ENCODE measurements at regions not wholly inside any gene's neighbourhood (a gene's known extent, or its start where the extent isn't known, plus 50 kb on each side); places are given as distances from the start of the nearest gene placed in this dataset.
"Not testable (repeated sequence)": the region's sequence is repeated elsewhere in the genome, so short reads cannot be mapped to it uniquely, and the experiment has no call there.

DNA sequence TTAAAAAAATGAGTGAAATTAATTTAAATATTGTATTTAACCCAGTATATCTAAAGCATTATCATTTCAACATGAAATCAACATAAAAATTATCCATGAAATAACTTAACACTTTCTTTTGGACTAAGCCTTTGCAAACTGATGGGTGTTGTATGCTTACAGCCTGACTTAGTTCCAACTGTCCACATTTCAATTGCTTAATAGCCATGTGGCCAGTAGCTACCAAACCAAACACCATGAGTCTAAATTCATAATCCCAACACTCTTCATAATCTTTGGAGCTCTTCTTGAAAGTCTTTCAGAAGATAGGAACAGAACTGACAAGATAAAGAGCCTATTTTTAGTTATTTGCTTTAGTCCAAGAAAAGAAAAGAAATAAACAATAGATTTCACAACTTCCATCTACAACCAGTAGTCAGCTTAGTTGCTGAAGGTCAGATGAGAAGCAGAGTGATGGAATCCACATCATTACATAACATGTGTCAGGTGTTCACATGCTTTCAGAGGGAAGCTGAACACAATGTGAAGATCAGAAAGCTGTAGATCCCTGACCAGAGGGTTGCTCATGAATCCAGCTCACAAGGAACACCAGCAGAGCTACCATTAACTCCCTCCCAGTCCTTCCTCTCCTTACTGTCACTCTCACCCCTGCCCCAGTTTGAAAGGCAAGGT is 144.0 kb upstream of the ZNF648 start:
- TF ChIP-seq, protein P1, sequence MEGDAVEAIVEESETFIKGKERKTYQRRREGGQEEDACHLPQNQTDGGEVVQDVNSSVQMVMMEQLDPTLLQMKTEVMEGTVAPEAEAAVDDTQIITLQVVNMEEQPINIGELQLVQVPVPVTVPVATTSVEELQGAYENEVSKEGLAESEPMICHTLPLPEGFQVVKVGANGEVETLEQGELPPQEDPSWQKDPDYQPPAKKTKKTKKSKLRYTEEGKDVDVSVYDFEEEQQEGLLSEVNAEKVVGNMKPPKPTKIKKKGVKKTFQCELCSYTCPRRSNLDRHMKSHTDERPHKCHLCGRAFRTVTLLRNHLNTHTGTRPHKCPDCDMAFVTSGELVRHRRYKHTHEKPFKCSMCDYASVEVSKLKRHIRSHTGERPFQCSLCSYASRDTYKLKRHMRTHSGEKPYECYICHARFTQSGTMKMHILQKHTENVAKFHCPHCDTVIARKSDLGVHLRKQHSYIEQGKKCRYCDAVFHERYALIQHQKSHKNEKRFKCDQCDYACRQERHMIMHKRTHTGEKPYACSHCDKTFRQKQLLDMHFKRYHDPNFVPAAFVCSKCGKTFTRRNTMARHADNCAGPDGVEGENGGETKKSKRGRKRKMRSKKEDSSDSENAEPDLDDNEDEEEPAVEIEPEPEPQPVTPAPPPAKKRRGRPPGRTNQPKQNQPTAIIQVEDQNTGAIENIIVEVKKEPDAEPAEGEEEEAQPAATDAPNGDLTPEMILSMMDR (IDR thresholded peaks at IDR 0.05; ENCODE audit: borderline replicate concordance) = no peak
- no peaks in the 10 kb centered on the region for H3K36me3 ChIP-seq
- intact Hi-C loops (cut with micrococcal nuclease) = no loop called here
- H3K4me3 ChIP-seq = no peak overlapping the region
- peaks cover 26% of the 10 kb centered on the region for H3K4me1 ChIP-seq
- H3K27me3 ChIP-seq (ENCODE audit: low read depth) = no peaks in the 10 kb centered on the region
- DNase-seq = no peak
- H3K27ac ChIP-seq (replicated peaks) = peak overlapping the region; percentile 79
- no peaks in the 10 kb centered on the region for H3K9me3 ChIP-seq (replicated peaks)

DNA sequence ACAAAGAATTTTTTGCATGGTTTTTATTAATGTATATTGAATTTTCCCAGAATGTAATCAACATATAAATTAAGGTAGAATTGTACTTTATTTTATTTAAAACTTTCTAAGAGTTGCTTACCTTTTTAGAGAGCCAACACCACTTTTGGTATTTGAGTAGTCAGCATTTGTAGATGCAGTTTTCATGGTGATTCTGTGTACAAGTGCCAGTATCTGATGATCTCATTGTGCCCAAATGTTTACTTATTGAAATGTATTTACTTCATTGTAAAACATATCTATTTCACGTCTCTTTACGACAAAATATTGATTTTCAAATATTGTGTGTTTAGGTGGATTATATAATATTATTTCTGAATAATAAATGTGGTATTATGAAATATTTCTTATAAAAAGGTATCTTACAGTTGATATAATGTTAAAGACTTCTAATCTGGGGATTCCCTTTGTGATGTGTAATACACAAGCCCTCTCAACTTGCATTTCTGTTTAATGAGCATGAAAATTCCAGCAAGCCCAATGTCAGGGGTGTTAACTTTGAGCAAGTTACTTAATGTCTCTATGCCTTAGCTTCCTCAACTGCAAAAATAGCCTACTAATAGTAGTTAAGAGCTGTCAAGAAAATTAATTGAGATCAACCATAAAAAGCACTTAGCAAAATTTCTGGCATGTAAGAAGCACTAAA is 141.8 kb upstream of the ZNF648 start:
- Histone ChIP-seq H3K4me3 (no peak overlapping the region), H3K27ac (replicated peaks) (no peak overlapping the region), H3K36me3 (no peaks in the 10 kb centered on the region), H3K4me1 (peaks cover 26% of the 10 kb centered on the region), H3K9me3 (replicated peaks) (no peaks in the 10 kb centered on the region), H3K27me3 (ENCODE audit: low read depth) (no peaks in the 10 kb centered on the region)
- TF ChIP-seq, protein P1 (IDR thresholded peaks at IDR 0.05; ENCODE audit: borderline replicate concordance) = no peak
- intact Hi-C loops (cut with micrococcal nuclease) = no loop called here
- DNase-seq = no peak

DNA sequence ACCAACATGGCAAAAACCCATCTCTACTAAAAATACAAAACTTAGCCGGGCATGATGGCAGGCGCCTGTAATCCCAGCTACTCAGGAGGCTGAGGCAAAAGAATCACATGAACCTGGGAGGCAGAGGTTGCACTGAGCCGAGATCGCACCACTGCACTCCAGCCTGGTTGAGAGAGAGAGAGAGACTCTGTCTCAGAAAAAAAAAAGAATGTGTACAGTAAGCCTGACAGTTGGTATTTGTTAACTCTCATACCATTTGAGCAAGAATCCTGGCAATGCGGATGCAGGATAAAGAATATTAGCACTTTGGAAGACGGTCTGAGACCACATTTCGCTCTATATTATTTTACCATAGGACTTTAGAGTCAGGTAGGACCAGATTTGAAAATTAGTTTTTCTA is 140.0 kb upstream of the ZNF648 start:
- DNase-seq; intact Hi-C loops (cut with micrococcal nuclease): not testable (repeated sequence)

DNA sequence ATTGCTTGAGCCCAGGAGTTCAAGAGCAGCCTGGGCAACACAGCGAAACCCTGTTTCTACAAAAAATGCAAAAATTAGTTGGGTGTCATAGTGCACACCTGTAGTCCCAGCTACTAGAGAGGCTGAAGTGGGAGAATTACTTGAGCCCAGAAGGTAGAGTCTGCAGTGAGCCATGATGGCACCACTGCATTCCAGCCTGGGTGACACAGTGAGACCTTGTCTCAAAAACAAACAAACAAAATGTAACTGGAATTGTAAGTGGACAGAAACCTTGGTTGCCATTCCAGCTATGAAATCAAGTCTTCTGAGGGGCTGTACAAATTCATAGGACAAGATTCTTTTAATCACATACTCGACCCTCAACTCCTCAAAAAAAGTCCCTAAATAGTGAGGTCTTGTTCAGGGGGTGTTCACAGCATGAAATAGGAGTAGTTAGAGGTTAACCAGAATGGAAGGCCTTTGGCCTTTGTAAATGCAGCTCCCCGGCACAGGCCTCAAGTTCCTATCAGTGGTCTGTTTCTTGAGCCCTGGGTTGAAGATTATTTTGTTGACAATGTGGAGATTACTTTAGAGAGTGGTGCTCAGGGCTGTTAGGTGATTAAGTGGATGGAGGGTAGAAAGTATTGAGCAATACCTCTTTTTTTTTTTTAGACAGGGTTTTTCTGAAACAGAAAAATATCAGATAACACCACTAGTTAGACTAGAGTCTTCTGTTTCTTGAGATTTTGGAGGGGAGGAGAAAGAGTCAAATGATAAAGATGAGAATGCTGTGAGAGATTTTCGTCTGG is 138.7 kb upstream of the ZNF648 start:
- DNase-seq = no peak
- Histone ChIP-seq H3K27me3 (ENCODE audit: low read depth) (no peaks in the 10 kb centered on the region), H3K4me3 (no peak overlapping the region), H3K4me1 (peaks cover 21% of the 10 kb centered on the region), H3K9me3 (replicated peaks) (no peaks in the 10 kb centered on the region), H3K36me3 (no peaks in the 10 kb centered on the region), H3K27ac (replicated peaks) (no peak overlapping the region)
- TF ChIP-seq, protein P1 (IDR thresholded peaks at IDR 0.05; ENCODE audit: borderline replicate concordance) = no peak
- intact Hi-C loops (cut with micrococcal nuclease) = no loop called here

More for the DNA sequence above, 140.0 kb upstream of the ZNF648 start:
- not testable (repeated sequence) for H3K36me3 ChIP-seq; H3K9me3 ChIP-seq (replicated peaks); H3K27me3 ChIP-seq (ENCODE audit: low read depth); H3K27ac ChIP-seq (replicated peaks); H3K4me3 ChIP-seq
- H3K4me1 ChIP-seq = peaks cover 33% of the 10 kb centered on the region

DNA sequence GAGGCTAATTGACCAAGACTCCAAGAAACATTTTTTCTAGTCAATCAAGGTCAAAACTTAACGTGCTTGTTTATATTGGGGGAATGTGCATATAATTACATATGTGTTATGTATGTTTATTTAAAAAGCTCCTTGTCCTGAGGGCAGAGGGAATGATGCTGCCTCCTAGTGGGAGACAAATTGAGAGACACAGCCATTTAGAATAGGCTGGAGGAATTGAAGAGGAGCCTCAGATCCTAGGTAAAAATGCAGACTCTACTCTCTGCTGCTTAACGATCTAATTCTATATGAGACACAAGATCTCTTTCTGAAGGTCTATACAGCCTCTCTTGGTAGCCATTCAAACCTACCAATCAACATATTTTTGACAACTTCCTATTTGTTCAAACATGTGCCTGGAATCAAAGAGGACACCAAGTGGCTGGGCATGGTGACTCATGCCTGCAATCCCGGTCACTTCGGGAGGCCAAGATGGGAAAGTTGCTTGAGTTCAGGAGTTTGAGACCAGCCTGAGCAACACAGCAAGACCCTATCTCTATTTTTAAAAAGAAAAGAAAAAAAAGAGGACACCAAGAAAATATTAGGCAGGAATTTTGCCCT is 136.6 kb upstream of the ZNF648 start:
- H3K27me3 ChIP-seq (ENCODE audit: low read depth) = no peaks in the 10 kb centered on the region
- peaks cover 19% of the 10 kb centered on the region for H3K4me1 ChIP-seq
- no peak overlapping the region for H3K4me3 ChIP-seq
- no peaks in the 10 kb centered on the region for H3K36me3 ChIP-seq
- H3K27ac ChIP-seq (replicated peaks) = peak overlapping the region; percentile 73
- no peaks in the 10 kb centered on the region for H3K9me3 ChIP-seq (replicated peaks)
- DNase-seq = no peak
- TF ChIP-seq, protein P1 (IDR thresholded peaks at IDR 0.05; ENCODE audit: borderline replicate concordance) = peak; percentile 39
- intact Hi-C loops (cut with micrococcal nuclease) = no loop called here

Data from left ventricle myocardium inferior (tissue), 1 donor.